ENCODE measurements at regions not wholly inside any gene's neighbourhood (a gene's known extent, or its start where the extent isn't known, plus 50 kb on each side); places are given as distances from the start of the nearest gene placed in this dataset.

DNA sequence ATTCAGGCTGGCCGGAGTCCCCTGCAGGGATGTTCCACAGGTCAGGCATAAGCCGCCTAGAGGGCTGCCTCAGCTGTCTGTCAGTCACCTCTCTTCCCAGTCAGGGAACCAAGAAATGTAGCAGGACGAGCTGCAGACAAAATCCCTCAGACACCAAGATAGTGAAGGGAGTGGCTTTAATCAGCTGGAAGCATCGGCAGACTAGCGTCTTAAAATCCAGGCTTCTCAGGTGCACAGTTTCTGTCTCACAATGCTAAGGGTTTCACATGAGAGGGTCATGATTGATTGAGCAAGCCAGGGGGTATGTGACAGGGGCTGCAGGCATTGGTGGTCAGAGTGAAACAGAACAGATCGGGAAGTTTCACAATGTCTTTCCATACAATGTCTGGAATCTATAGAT lies 247.2 kb downstream of the CDH10 start:
- no peaks in the 10 kb centered on the region for H3K27me3 ChIP-seq (ENCODE audit: insufficient read depth, low read depth, severe bottlenecking)
- TF ChIP-seq, protein P1, sequence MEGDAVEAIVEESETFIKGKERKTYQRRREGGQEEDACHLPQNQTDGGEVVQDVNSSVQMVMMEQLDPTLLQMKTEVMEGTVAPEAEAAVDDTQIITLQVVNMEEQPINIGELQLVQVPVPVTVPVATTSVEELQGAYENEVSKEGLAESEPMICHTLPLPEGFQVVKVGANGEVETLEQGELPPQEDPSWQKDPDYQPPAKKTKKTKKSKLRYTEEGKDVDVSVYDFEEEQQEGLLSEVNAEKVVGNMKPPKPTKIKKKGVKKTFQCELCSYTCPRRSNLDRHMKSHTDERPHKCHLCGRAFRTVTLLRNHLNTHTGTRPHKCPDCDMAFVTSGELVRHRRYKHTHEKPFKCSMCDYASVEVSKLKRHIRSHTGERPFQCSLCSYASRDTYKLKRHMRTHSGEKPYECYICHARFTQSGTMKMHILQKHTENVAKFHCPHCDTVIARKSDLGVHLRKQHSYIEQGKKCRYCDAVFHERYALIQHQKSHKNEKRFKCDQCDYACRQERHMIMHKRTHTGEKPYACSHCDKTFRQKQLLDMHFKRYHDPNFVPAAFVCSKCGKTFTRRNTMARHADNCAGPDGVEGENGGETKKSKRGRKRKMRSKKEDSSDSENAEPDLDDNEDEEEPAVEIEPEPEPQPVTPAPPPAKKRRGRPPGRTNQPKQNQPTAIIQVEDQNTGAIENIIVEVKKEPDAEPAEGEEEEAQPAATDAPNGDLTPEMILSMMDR (IDR thresholded peaks at IDR 0.05; ENCODE audit: low read depth, low read length), result no peak
- no peak overlapping the region for H3K4me3 ChIP-seq (ENCODE audit: low read depth, low read length)

DNA sequence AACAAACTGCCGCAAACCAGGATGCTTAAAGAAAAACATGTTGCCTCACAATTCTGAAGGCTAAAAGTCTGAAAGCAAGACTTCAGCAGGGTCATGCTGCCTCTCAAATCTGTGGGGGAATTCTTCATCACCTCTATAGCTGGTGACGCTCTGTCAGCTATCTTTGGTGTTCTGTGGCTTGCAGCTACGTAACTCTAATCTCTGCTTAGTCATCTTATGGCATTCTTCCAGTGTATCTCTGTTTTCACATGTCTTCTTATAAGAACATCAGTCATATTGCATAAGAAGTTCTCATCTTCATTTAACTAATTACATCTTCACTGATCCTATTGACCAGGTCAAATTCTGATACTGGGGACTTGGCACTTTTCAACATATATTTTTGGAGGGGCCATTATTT lies 243.0 kb downstream of the CDH10 start:
- TF ChIP-seq, protein P1 (IDR thresholded peaks at IDR 0.05; ENCODE audit: low read depth, low read length), result no peak
- Histone ChIP-seq H3K27ac (no peak overlapping the region), H3K9me3 (ENCODE audit: severe bottlenecking) (peaks cover 5% of the 10 kb centered on the region), H3K27me3 (ENCODE audit: insufficient read depth, low read depth, severe bottlenecking) (no peaks in the 10 kb centered on the region), H3K36me3 (no peaks in the 10 kb centered on the region), H3K4me3 (ENCODE audit: low read depth, low read length) (no peak overlapping the region)
- no peak for DNase-seq

More for the DNA sequence above, 247.2 kb downstream of the CDH10 start:
- Histone ChIP-seq H3K27ac (no peak overlapping the region), H3K9me3 (ENCODE audit: severe bottlenecking) (peaks cover 5% of the 10 kb centered on the region), H3K36me3 (no peaks in the 10 kb centered on the region)
- no peak for DNase-seq

DNA sequence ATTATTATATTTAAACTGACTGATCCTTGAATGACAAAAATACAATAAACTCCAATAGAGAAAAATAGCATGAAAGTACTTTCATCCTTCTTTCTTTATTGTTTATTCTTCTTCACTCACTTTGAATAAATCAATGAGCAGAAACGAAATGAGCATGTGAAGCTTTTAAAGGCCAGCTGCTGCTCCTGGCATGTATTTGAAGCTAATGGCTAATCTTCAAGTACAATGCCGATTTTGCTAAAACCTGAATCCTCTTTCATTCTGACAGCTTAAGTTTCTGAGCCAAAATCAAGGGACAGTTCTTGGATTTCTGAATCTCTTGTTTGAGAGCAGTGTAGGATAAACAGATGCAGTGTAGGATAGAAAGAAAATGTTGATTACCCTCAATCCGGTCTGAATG lies 237.3 kb downstream of the CDH10 start:
- no peak overlapping the region for H3K27ac ChIP-seq
- no peaks in the 10 kb centered on the region for H3K9me3 ChIP-seq (ENCODE audit: severe bottlenecking)
- no peaks in the 10 kb centered on the region for H3K36me3 ChIP-seq
- TF ChIP-seq, protein P1 (IDR thresholded peaks at IDR 0.05; ENCODE audit: low read depth, low read length), result no peak
- H3K4me3 ChIP-seq (ENCODE audit: low read depth, low read length), result no peak overlapping the region
- peak; percentile 45 for DNase-seq
- no peaks in the 10 kb centered on the region for H3K27me3 ChIP-seq (ENCODE audit: insufficient read depth, low read depth, severe bottlenecking)

DNA sequence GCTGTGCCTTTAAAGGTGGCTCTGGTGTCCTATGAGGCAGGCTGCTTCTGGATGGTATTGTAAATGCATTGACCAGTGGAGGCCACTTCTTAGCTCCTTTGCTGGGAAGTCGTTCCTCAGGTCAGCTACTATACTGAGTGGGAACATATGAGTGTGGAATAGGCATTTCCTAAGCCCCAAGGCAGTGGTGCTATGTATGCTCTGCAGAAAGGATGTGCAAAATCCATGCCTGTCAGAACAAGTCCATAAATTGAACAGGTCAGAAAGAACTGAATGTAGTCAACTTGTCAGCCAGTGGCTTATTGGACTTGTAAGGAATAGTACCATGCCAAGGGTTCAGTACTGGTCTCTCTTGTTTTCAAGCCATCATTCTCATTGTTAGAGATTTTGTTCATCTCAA lies 216.4 kb downstream of the CDH10 start:
- Histone ChIP-seq H3K36me3 (no peaks in the 10 kb centered on the region), H3K27ac (no peak overlapping the region), H3K9me3 (ENCODE audit: severe bottlenecking) (no peaks in the 10 kb centered on the region), H3K4me3 (ENCODE audit: low read depth, low read length) (no peak overlapping the region), H3K27me3 (ENCODE audit: insufficient read depth, low read depth, severe bottlenecking) (no peaks in the 10 kb centered on the region)
- no peak for DNase-seq
- TF ChIP-seq, protein P1 (IDR thresholded peaks at IDR 0.05; ENCODE audit: low read depth, low read length), result no peak

DNA sequence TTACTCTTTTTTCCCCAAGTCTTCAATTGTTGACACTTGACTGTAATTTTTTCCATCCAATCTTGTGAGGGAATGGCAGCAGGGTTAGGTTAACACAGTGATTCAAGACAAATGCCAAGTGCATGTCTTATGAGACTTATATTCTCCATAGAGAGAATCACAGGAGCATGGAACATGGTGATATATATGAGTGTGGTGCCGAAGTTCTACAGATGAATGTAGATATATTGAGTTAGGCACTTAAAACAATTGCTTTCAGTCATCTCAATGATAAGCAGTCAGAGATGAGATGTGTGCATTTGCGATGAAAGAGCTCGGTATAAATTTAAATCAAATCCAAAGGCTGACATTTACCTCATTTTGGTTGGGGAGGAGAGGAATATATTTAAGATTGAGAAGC lies 211.2 kb downstream of the CDH10 start:
- Histone ChIP-seq H3K4me3 (ENCODE audit: low read depth, low read length) (no peak overlapping the region), H3K27ac (no peak overlapping the region), H3K9me3 (ENCODE audit: severe bottlenecking) (no peaks in the 10 kb centered on the region), H3K36me3 (no peaks in the 10 kb centered on the region), H3K27me3 (ENCODE audit: insufficient read depth, low read depth, severe bottlenecking) (no peaks in the 10 kb centered on the region)
- no peak for DNase-seq
- TF ChIP-seq, protein P1 (IDR thresholded peaks at IDR 0.05; ENCODE audit: low read depth, low read length), result no peak

All from WERI-Rb-1 (cell line).